GM21825 (cell line): ENCODE measurements at regions not wholly inside any gene's neighbourhood (a gene's known extent, or its start where the extent isn't known, plus 50 kb on each side); places are given as distances from the start of the nearest gene placed in this dataset.
"Not testable (repeated sequence)": the region's sequence is repeated elsewhere in the genome, so short reads cannot be mapped to it uniquely, and the experiment has no call there.

ENCODE experiments used
- ATAC-seq: cut with Tn5 transposase; IDR thresholded peaks from one replicate; pipeline ENCODE4 v1.9.1; 2021; ENCODE audit warnings: mild to moderate bottlenecking, moderate library complexity; ENCODE audit not compliant: unreplicated experiment

GRCh38 chr13:28574617-28575142 lies 79.8 kb upstream of the FLT1 start:
- no peak for ATAC-seq

- ATAC-seq, result no peak
Observed at GRCh38 chr13:28573595-28574373, 78.9 kb upstream of the FLT1 start.

DNA sequence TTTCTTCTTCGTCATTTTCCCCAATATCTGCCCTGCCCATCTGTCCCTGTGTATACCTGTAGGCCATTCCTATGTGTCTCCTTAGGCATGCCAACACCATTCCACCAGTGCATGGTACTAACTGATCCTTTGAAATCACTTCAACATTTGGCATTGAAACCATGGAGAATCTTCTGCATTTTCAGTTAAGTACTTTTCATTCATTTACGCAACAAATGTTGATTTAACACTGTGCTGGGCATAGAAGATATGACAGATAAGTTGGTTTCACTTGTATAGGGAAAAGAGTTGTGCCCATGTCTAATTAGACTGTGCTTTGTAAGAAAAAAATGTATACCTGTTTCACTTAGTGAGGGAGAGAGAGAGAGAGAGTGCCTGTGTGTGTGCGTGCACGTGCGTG lies 77.9 kb upstream of the FLT1 start:
- no peak for ATAC-seq

GRCh38 chr13:28570356-28570755 lies 75.4 kb upstream of the FLT1 start:
- ATAC-seq, result not testable (repeated sequence)

DNA sequence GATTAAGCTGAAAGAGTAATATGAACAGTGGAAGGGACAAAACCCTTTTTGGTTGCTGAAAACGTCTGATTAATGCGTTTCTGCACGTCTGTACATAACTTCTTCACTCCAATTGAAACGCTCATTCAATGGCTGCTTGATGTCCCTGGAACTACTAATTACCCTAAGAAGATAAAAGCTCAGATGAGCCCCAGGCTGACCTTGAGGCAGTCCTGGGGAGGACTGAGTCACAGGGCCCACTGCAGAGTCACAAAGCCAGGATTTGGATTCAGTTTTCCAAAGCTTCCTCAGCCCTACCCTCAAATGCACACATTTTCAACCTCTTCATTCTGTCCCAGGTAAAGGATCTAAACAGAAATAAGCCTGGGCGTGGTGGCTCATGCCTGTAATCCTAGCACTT lies 75.0 kb upstream of the FLT1 start:
- ATAC-seq, result no peak

DNA sequence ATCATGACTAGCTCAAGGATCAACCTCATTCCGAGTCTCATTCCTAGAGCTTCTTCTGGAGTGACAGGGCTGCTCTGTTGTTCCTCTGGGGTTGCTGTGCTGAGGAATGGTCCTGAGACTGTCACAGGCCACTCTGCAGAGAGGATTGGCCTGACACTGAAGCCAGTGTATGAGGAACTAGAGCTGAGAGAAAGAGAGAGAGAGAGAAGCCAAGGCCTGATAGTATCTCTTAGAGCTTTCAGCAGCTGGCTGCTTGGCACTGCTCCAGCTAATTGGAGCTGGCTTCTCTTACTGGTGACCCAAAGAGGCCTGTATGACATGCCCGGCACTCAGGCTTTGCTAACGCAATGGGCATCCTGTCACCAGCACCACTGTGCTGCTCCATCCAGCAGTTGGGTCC lies 73.4 kb upstream of the FLT1 start:
- no peak for ATAC-seq

DNA sequence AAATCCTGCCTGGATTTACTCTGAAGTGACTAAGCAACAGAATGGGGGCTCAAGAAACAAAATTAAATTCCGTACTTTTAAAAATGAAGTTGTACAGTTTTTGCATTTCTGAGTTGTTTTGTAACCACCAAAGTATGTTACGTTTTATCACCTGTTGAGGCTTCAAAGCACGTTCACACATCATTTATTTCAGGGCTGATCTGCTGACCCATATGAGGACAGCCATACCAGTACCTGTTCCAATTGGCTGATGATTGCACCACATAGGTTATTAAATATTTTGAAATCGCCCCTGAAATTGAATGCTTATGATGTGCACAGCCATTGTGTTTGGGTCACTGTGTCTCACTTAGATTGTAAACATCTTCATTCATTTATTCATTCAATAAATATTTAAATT lies 72.0 kb upstream of the FLT1 start:
- ATAC-seq, result no peak

- ATAC-seq, result no peak
Observed at GRCh38 chr13:28566283-28566682, 71.4 kb upstream of the FLT1 start.

- no peak for ATAC-seq
Observed at GRCh38 chr13:28564030-28564429, 69.1 kb upstream of the FLT1 start.

- no peak for ATAC-seq
Observed at GRCh38 chr13:28563609-28564008, 68.7 kb upstream of the FLT1 start.

- no peak for ATAC-seq
Observed at GRCh38 chr13:28560612-28561011, 65.7 kb upstream of the FLT1 start.

- ATAC-seq, result no peak
Observed at GRCh38 chr13:28559636-28560259, 64.8 kb upstream of the FLT1 start.

DNA sequence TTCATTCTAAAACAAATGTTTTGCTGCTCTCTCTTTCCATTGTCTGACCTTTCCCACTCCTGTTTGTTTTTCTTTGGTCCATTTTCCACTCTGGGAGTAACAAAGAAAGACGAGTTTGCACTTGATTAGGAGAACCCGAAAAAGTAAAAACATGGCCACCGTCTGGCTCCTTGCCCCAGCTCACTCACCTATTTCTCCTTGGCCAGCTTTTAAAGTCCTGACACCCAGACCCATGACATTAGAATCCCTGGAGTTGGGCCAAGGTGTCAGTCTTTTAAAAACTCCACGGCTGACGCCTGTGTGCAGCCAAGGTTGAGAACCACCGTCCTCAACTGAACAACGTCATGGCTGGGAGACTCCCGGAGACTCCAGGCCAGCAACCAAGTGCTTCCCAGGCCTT lies 63.6 kb upstream of the FLT1 start:
- no peak for ATAC-seq

GRCh38 chr13:28557725-28558520 lies 63.0 kb upstream of the FLT1 start:
- no peak for ATAC-seq

- ATAC-seq, result no peak
Observed at GRCh38 chr13:28555096-28555495, 60.2 kb upstream of the FLT1 start.

DNA sequence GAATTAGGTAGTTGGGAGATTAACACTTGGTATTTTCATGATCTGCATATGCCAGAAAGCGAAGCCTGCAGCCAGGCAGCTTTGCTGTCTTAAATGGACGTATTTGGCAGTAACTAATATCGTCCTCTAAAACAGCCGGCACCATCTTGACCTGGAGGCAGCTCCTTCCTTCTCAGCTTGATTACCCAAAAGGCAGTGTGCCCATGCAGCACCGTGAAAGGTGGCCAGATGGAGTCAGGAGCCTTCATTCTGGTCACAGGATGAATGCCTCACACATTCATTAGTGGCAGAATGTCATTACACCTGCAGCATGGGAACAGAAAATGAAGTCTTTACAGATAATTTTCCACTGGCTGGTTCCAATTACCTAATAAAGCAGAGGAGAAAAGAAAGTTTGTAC lies 59.0 kb upstream of the FLT1 start:
- ATAC-seq, result no peak

DNA sequence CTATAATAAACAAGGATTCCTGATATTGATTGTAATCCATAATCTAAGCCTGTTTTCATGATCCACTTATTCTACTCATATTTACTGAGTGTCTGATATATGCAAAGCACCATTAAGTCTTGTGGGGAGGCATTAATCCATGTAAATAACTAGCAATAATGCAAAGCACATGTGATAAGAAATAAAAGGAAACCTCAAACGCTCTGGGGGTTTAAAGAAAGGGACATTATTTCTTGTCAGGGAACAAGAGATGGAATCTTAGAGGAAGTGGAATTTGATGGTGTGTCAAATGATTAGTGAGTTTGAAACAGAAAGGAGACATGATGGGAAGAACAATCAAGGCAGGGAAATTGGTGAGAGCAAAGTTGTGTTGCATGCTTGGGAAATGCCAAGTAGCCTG lies 57.4 kb upstream of the FLT1 start:
- no peak for ATAC-seq

GRCh38 chr13:28551498-28551895 lies 56.6 kb upstream of the FLT1 start:
- ATAC-seq, result no peak

DNA sequence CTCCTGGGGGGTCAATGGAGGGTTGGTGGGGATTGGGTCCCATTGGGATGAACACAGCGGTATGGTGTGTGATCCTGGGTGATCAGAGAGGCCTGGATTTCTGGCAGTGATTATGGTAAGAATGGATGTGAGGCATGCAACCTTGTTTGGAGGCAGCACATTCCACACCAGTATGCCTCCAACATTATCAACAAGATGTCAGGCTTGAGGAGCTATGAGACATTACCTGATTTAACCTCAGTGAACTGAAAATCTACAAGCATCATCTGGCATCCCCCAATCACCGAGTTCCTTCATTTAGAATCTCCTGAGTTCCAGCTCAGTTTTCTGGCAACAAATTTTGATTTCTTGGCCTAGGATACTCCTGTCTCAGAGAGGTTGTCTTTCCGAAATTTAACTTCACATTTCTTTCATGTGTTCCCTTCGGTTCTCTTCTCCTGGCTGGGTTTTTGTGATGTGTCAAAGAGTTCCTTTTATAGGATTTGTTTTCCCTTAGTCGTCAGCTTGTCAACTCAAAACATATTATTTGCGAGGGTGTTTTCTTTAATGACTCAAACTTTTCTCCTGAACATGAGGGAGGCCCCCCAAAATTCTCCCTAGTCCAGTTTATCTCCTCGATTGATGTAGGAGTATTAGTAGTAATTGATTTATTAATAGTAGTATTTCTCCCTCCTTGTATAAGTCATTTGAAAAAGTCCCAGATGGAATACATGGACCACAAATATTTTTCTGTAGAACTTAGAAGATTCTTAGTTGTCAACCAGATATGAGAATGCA lies 56.0 kb upstream of the FLT1 start:
- ATAC-seq, result no peak

DNA sequence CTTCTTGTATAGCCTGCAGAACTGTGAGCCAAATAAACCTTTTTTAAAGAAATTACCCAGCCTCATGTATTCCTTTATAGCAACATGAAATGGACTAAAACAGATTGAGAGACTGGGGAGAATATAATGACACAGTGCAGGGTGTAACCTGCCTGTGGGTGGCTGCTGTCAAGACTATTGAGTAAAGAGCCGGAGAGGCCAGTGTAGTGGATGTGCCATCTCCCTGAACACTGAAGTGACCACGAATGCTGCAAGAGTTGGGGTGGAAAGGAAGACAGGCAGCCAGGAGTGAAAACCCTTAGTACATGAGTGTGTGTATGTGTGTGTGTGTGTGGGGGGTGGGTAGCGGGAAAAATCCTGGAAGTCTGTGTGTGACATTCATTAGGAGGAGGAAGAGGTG lies 55.2 kb upstream of the FLT1 start:
- no peak for ATAC-seq

GRCh38 chr13:28548872-28549271 lies 53.9 kb upstream of the FLT1 start:
- no peak for ATAC-seq
